T-cell (primary cell): ENCODE measurements at regions not wholly inside any gene's neighbourhood (a gene's known extent, or its start where the extent isn't known, plus 50 kb on each side); places are given as distances from the start of the nearest gene placed in this dataset.
"Not testable (repeated sequence)": the region's sequence is repeated elsewhere in the genome, so short reads cannot be mapped to it uniquely, and the experiment has no call there.

ENCODE experiments used
- ATAC-seq, 4 experiments: fragments of 200-7000 bp in 3 of 4; fragments of 150-1000 bp in 1 of 4; cut with Tn5 transposase; replicated peaks in 1 of 4; 1 replicate in 3 of 4; 2 replicates in 1 of 4; pipeline ENCODE4 v1.10.0; 2021; ENCODE audit warnings: moderate library complexity in 3 of 4, mild to moderate bottlenecking in 2 of 4, moderate number of reproducible peaks in 1 of 4
- CTCF ChIA-PET, 2 donors: fragments of 300-600 bp; sonication (Branson Sonifier 250); formaldehyde crosslinking; loops; one replicate each; lab custom pipeline; 2022; ENCODE audit warnings: antibody characterized with exemption in 2 of 2; lab: Charles Lee
- POLR2A ChIA-PET, 2 donors: fragments of 300-600 bp; sonication (Branson Sonifier 250); formaldehyde crosslinking; loops; one replicate each; lab custom pipeline; 2022; ENCODE audit warnings: antibody characterized with exemption in 2 of 2; lab: Charles Lee
- DNase-seq, 35 experiments: peaks; one replicate each; pipeline versions ENCODE4 v3.0.0 to v3.0.0-alpha.2; 2013 to 2023
- H3K27ac ChIP-seq: one replicate; pipeline ENCODE4 v1.5.1; 2013; ENCODE audit warnings: low read length
- H3K27me3 ChIP-seq, 2 experiments: replicated peaks in 1 of 2; 1 replicate in 1 of 2; 2 replicates in 1 of 2; pipeline versions ENCODE4 v1.6.1 to v1.7.0; 2013; ENCODE audit warnings: low read length in 1 of 2, mixed read lengths in 1 of 2; ENCODE audit not compliant: control insufficient read depth in 2 of 2, insufficient read depth in 2 of 2; ENCODE audit errors: extremely low read depth in 1 of 2
- H3K36me3 ChIP-seq, 2 donors: 1 replicate in 1 of 2; 2 replicates in 1 of 2; pipeline versions ENCODE4 v1.6.1 to v1.7.0; 2013; ENCODE audit warnings: low read length in 1 of 2; ENCODE audit not compliant: control insufficient read depth in 2 of 2, insufficient read depth in 1 of 2; ENCODE audit errors: extremely low read depth in 1 of 2
- H3K4me1 ChIP-seq, 2 experiments: 1 replicate in 1 of 2; 2 replicates in 1 of 2; pipeline versions ENCODE4 v1.6.1 to v1.7.0; 2013; ENCODE audit warnings: low read length in 2 of 2, mixed read lengths in 1 of 2; ENCODE audit not compliant: insufficient read depth in 2 of 2, control insufficient read depth in 1 of 2; ENCODE audit errors: extremely low read depth in 1 of 2
- H3K4me3 ChIP-seq, 2 donors: 1 replicate in 1 of 2; 2 replicates in 1 of 2; pipeline versions ENCODE4 v1.5.1 to v1.7.0; 2013; ENCODE audit warnings: mild to moderate bottlenecking in 2 of 2, low read length in 1 of 2, moderate library complexity in 1 of 2; ENCODE audit not compliant: control insufficient read depth in 1 of 2; ENCODE audit errors: extremely low read depth in 1 of 2
- H3K9me3 ChIP-seq: 2 replicates; pipeline ENCODE4 v1.7.0; 2013
- H3K27ac Mint-ChIP-seq, 2 donors: one replicate each; pipeline ENCODE4 v1.8.0; 2020 to 2021; ENCODE audit warnings: mild to moderate bottlenecking in 2 of 2, mixed read lengths in 2 of 2
- H3K27me3 Mint-ChIP-seq, 2 donors: one replicate each; pipeline ENCODE4 v1.8.0; 2021 to 2022; ENCODE audit warnings: mixed read lengths in 2 of 2
- H3K36me3 Mint-ChIP-seq: one replicate; pipeline ENCODE4 v1.8.0; 2021; ENCODE audit warnings: mixed read lengths
- H3K4me1 Mint-ChIP-seq, 3 donors: one replicate each; pipeline ENCODE4 v1.8.0; 2020 to 2022; ENCODE audit warnings: mixed read lengths in 3 of 3, mild to moderate bottlenecking in 1 of 3
- H3K4me3 Mint-ChIP-seq, 3 donors: one replicate each; pipeline ENCODE4 v1.8.0; 2020 to 2022; ENCODE audit warnings: mild to moderate bottlenecking in 3 of 3, mixed read lengths in 3 of 3, moderate library complexity in 3 of 3
- H3K9me3 Mint-ChIP-seq, 3 donors: one replicate each; pipeline ENCODE4 v1.8.0; 2020 to 2022; ENCODE audit warnings: mixed read lengths in 3 of 3
- WGBS: methylation state at CpG from one replicate; pipeline ENCODE4 v1.1.5; 2013; ENCODE audit warnings: missing lambda C conversion rate; ENCODE audit not compliant: insufficient coverage; 5-methylcytosine and 5-hydroxymethylcytosine counted together

DNA sequence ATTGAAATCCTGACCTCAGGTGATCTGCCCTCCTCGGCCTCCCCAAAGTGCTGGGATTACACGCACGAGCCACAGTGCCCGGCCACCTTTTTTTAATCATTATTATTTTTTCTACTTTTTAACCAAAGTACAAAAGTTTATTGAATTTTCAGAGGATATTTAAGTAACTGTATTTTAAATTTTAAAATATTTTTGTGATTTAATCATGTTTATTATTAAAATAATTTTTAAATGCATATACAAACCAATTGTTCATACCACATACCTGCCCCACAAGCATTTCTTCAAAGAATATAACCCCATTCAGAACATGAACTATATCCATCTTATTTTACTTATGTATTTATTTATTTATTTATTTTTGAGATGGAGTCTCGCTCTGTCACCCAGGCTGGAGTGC lies 163.6 kb upstream of the MAP2 start:
- Histone ChIP-seq H3K9me3 (no peaks in the 10 kb centered on the region), H3K27me3 (no peaks in the 10 kb centered on the region), H3K36me3 (no peaks in the 10 kb centered on the region), H3K27ac (no peak overlapping the region), H3K4me3 (no peak overlapping the region), H3K4me1 (no peaks in the 10 kb centered on the region)
- Mint-ChIP-seq H3K4me3 (no peak overlapping the region), H3K4me1 (no peaks in the 10 kb centered on the region), H3K36me3 (no peaks in the 10 kb centered on the region), H3K27me3 (no peaks in the 10 kb centered on the region), H3K27ac (no peak overlapping the region), H3K9me3 (peaks cover 0 to 10% (median 6%) of the 10 kb centered on the region in 3 donors)
- ATAC-seq (no peak), DNase-seq (no peak)
- 60% methylated on average over 1 of the region's 5 CpGs for WGBS
- CTCF ChIA-PET: no interaction called here
- POLR2A ChIA-PET: no interaction called here

DNA sequence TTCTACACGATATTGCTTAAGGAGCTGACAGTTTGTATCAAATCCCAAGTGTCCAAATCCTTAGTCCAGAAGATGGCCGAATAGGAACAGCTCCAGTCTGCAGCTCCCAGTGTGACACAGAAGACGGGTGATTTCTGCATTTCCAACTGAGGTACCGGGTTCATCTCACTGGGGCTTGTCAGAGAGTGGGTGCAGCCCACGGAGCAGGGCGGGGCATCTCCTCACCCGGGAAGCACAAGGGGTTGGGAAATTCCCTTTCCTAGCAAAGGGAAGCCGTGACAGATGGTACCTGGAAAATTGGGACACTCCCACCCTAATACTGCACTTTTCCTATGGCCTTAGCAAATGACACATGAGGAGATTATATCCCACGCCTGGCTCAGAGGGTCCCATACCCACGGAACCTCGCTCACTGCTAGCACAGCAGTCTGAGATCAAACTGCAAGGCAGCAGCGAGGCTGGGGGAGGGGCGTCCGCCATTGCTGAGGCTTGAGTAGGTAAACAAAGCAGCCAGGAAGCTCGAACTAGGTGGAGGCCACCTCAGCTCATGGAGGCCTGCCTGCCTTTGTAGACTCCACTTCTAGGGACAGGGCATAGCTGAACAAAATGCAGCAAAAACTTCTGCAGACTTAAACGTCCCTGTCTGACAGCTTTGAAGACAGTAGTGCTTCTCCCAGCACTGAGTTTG lies 162.3 kb upstream of the MAP2 start:
- CTCF ChIA-PET: not testable (repeated sequence)

DNA sequence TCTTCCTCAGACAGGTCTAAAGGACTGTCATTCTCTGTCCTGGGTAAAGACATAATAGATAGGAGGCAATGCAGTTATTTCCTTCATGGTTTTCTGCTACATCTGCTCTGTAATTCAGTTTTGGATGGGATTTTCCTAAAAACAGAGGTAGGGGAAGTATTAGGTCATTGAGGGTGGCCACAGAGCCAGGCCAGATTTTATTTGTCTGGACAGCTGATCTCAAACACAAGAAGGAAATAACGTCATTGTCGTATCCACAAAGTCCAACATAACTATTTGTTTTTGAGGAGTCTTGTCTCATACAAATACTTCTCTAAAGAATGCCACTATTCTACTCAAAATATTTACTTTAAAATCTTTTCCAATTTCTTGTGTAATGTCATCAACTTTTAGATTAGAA lies 154.8 kb upstream of the MAP2 start:
- CTCF ChIA-PET: no interaction called here
- no peak overlapping the region for H3K27ac Mint-ChIP-seq
- H3K9me3 Mint-ChIP-seq: peaks cover 4 to 10% (median 7%) of the 10 kb centered on the region in 3 donors

More for the DNA sequence above, 162.3 kb upstream of the MAP2 start:
- 84% methylated on average over 12 of the region's 16 CpGs for WGBS
- H3K4me3 ChIP-seq, H3K27me3 ChIP-seq, H3K4me1 Mint-ChIP-seq, ATAC-seq, DNase-seq, H3K27me3 Mint-ChIP-seq, H3K27ac Mint-ChIP-seq, H3K4me3 Mint-ChIP-seq, POLR2A ChIA-PET, H3K9me3 ChIP-seq, H3K27ac ChIP-seq, H3K4me1 ChIP-seq, H3K36me3 Mint-ChIP-seq, H3K36me3 ChIP-seq: not testable (repeated sequence)
- H3K9me3 Mint-ChIP-seq: peaks cover 4 to 16% (median 9%) of the 10 kb centered on the region in 3 donors

DNA sequence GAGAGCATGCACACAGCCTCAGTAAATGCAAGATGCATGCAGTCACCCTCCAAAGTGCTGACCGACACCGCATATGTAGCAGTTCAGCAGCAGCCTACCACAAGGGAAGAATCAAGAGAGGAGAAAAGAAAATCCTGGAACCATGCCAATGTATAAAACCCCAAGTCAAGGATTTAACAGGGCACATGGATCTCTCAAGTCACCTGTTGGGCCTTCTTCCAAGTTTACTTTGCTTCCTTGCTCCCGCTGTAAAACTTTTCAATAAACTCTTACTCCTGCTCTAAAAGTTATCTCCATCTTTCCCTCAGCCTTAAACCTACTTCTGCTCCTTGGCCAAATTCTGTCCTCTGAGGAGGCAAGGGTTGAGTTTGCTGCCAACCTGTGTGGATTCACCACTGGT lies 147.8 kb upstream of the MAP2 start:
- no peak overlapping the region for H3K4me3 Mint-ChIP-seq
- H3K27me3 Mint-ChIP-seq: no peaks in the 10 kb centered on the region
- no peak overlapping the region for H3K27ac Mint-ChIP-seq
- H3K27me3 ChIP-seq: no peaks in the 10 kb centered on the region
- H3K9me3 ChIP-seq: no peaks in the 10 kb centered on the region
- ChIA-PET POLR2A (interaction anchor here in 1 of 2 donors (0.6 kb wide), 1 partner anchor 22 kb away, joined by 8 read pairs; no protein-coding TSS in a partner anchor), CTCF (no interaction called here)
- H3K4me3 ChIP-seq: no peak overlapping the region
- no peak overlapping the region for H3K27ac ChIP-seq
- H3K4me1 Mint-ChIP-seq: no peaks in the 10 kb centered on the region
- peaks cover 0 to 10% (median 0%) of the 10 kb centered on the region in 3 donors for H3K9me3 Mint-ChIP-seq
- WGBS: 100% methylated on average over 3 of the region's 3 CpGs
- H3K36me3 ChIP-seq: no peaks in the 10 kb centered on the region
- ATAC-seq (no peak), DNase-seq (no peak)
- H3K4me1 ChIP-seq: no peaks in the 10 kb centered on the region
- H3K36me3 Mint-ChIP-seq: no peaks in the 10 kb centered on the region

More for the DNA sequence above, 154.8 kb upstream of the MAP2 start:
- WGBS: no CpG with 5 or more reads among the region's 2 CpGs
- H3K27me3 Mint-ChIP-seq: no peaks in the 10 kb centered on the region
- no peaks in the 10 kb centered on the region for H3K4me1 Mint-ChIP-seq
- Histone ChIP-seq H3K27me3 (no peaks in the 10 kb centered on the region), H3K4me1 (no peaks in the 10 kb centered on the region), H3K9me3 (no peaks in the 10 kb centered on the region), H3K36me3 (no peaks in the 10 kb centered on the region), H3K4me3 (no peak overlapping the region), H3K27ac (no peak overlapping the region)
- ATAC-seq (no peak), DNase-seq (no peak)
- POLR2A ChIA-PET: no interaction called here
- H3K4me3 Mint-ChIP-seq: no peak overlapping the region
- H3K36me3 Mint-ChIP-seq: no peaks in the 10 kb centered on the region

DNA sequence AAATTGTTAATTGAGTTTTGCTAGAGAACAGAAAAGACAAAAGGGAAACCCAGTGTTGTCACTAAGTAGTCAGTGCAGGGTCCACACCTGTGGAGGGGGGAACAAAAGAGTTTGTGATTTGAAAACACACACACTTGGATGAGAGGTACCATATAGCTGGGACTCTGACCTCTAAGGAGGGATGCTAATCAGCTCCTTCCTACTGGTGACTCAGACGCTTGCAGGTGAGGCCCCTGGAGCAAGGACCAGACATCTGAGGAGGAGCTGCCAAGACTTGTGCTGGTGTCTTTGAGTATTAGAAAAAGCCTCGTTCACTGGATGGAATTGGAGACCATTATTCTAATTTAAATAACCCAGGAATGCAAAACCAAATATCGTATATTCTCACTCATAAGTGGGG lies 146.4 kb upstream of the MAP2 start:
- Mint-ChIP-seq H3K4me3 (no peak overlapping the region), H3K27ac (no peak overlapping the region), H3K9me3 (peaks cover 0 to 10% (median 0%) of the 10 kb centered on the region in 3 donors), H3K27me3 (no peaks in the 10 kb centered on the region), H3K36me3 (no peaks in the 10 kb centered on the region), H3K4me1 (no peaks in the 10 kb centered on the region)
- ChIA-PET CTCF (interaction anchor here (0.5 to 0.7 kb wide), 2 partner anchors 1495 to 1668 kb away, joined by 4 to 5 read pairs; no protein-coding TSS in a partner anchor), POLR2A (no interaction called here)
- H3K27ac ChIP-seq: no peak overlapping the region
- H3K9me3 ChIP-seq: no peaks in the 10 kb centered on the region
- ATAC-seq (no peak), DNase-seq (no peak)
- H3K4me3 ChIP-seq: no peak overlapping the region
- no CpG with 5 or more reads among the region's 3 CpGs for WGBS
- H3K36me3 ChIP-seq: no peaks in the 10 kb centered on the region
- no peaks in the 10 kb centered on the region for H3K27me3 ChIP-seq
- no peaks in the 10 kb centered on the region for H3K4me1 ChIP-seq

DNA sequence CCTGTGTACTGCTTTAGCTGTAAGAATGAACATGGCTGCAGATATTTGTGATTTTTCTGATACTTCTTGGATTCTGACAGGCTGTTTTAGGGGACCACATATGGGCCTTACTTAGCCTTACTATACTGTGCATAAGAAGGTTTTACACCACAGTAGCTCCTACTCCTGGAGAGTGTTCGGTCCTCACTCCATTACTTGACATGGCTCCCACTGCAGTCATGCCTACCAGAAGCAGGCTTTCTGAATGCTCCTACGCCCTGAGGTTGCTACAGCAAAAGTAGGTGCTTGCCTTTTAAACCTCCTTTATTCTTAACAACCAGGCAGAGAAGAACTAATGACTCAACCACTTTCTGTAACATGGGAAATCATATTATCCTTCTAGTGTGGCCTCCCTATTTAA lies 125.2 kb upstream of the MAP2 start:
- WGBS: no CpG with 5 or more reads among the region's 2 CpGs
- POLR2A ChIA-PET: no interaction called here

More for the DNA sequence above, 125.2 kb upstream of the MAP2 start:
- Histone ChIP-seq H3K9me3 (no peaks in the 10 kb centered on the region), H3K36me3 (no peaks in the 10 kb centered on the region), H3K4me1 (no peaks in the 10 kb centered on the region), H3K27ac (no peak overlapping the region), H3K27me3 (no peaks in the 10 kb centered on the region), H3K4me3 (no peak overlapping the region)
- no peaks in the 10 kb centered on the region for H3K4me1 Mint-ChIP-seq
- DNase-seq (no peak), ATAC-seq (no peak)
- H3K27me3 Mint-ChIP-seq: no peaks in the 10 kb centered on the region
- H3K36me3 Mint-ChIP-seq: no peaks in the 10 kb centered on the region
- H3K9me3 Mint-ChIP-seq: peaks cover 0 to 13% (median 0%) of the 10 kb centered on the region in 3 donors
- no peak overlapping the region for H3K27ac Mint-ChIP-seq
- H3K4me3 Mint-ChIP-seq: no peak overlapping the region
- CTCF ChIA-PET: no interaction called here
